ENCODE measurements at regions not wholly inside any gene's neighbourhood (a gene's known extent, or its start where the extent isn't known, plus 50 kb on each side); places are given as distances from the start of the nearest gene placed in this dataset.

DNA sequence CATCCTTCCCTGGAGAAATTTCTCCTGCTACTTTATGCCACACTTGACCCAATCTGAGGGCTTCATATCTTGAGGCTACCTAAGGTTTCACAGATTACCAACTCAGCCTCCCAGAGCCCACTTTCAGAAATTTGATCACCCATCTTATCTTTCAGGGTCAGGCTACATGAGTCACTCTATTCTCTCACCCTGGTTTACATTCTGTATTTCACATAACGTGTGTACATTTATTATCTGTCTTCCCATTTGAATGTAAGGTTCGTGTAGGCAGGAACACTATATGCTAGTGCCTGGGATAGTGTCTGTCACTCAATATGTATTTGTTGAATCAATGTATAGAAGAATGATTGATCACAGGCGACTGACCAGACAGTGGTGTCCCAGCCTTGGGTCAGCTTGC lies 124.8 kb downstream of the UBE2U start:
- no peaks in the 10 kb centered on the region for H3K36me3 ChIP-seq (replicated peaks in 1 of 2; ENCODE audit: control insufficient read depth in 1 of 2, insufficient read depth in 2 of 2, low read length in 2 of 2)
- no peak overlapping the region for H2AFZ ChIP-seq (ENCODE audit: insufficient read depth, low read depth, low read length, poor library complexity, severe bottlenecking)
- H3K9ac ChIP-seq (ENCODE audit: insufficient read depth, low read length, poor library complexity, severe bottlenecking) = no peak overlapping the region
- H3K4me1 ChIP-seq (ENCODE audit: control insufficient read depth in 1 of 2, insufficient read depth in 2 of 2, low read length in 2 of 2) = no peaks in the 10 kb centered on the region
- Mint-ChIP-seq H3K4me3 (no peak overlapping the region), H3K27me3 (ENCODE audit: low read depth in 3 of 3) (peaks cover 0 to 8% (median 6%) of the 10 kb centered on the region in 3 donors), H3K9me3 (no peaks in the 10 kb centered on the region), H3K36me3 (no peaks in the 10 kb centered on the region), H3K4me1 (no peaks in the 10 kb centered on the region), H3K27ac (no peak overlapping the region)
- intact Hi-C loops (cut with micrococcal nuclease) = no loop called here
- no peaks in the 10 kb centered on the region for H3K27me3 ChIP-seq (ENCODE audit: control insufficient read depth in 2 of 2, insufficient read depth in 2 of 2, low read length in 2 of 2)
- no peak overlapping the region for H3K4me2 ChIP-seq (replicated peaks; ENCODE audit: extremely low read depth, low read length, poor library complexity, severe bottlenecking)
- no peak overlapping the region for H3K27ac ChIP-seq (ENCODE audit: low read depth in 1 of 2, low read length in 2 of 2)
- no peak overlapping the region for H3K4me3 ChIP-seq (replicated peaks in 1 of 3; ENCODE audit: low read depth in 2 of 3, low read length in 3 of 3)
- 83% methylated on average over 1 of the region's 3 CpGs for WGBS (ENCODE audit: insufficient coverage)
- H3K9me3 ChIP-seq (replicated peaks in 1 of 2; ENCODE audit: control insufficient read depth in 1 of 2, insufficient read depth in 1 of 2, low read length in 2 of 2) = no peaks in the 10 kb centered on the region
- no peak for DNase-seq
- H4K20me1 ChIP-seq (ENCODE audit: insufficient read depth, low read length) = no peaks in the 10 kb centered on the region
- no peaks in the 10 kb centered on the region for H3K79me2 ChIP-seq (ENCODE audit: insufficient read depth, low read length)
- no peak for TF ChIP-seq CTCF (IDR thresholded peaks at IDR 0.05)

- H3K4me1 ChIP-seq (ENCODE audit: control insufficient read depth in 1 of 2, insufficient read depth in 2 of 2, low read length in 2 of 2) = no peaks in the 10 kb centered on the region
- H3K9me3 ChIP-seq (replicated peaks in 1 of 2; ENCODE audit: control insufficient read depth in 1 of 2, insufficient read depth in 1 of 2, low read length in 2 of 2) = no peaks in the 10 kb centered on the region
- H3K4me3 Mint-ChIP-seq = no peak overlapping the region
- no peak overlapping the region for H3K27ac ChIP-seq (ENCODE audit: low read depth in 1 of 2, low read length in 2 of 2)
- no peaks in the 10 kb centered on the region for H3K36me3 Mint-ChIP-seq
- no peak overlapping the region for H3K27ac Mint-ChIP-seq
- H3K4me3 ChIP-seq (replicated peaks in 1 of 3; ENCODE audit: low read depth in 2 of 3, low read length in 3 of 3) = no peak overlapping the region
- WGBS (ENCODE audit: insufficient coverage) = 83% methylated on average over 1 of the region's 4 CpGs
- H2AFZ ChIP-seq (ENCODE audit: insufficient read depth, low read depth, low read length, poor library complexity, severe bottlenecking) = no peak overlapping the region
- H3K27me3 ChIP-seq (ENCODE audit: control insufficient read depth in 2 of 2, insufficient read depth in 2 of 2, low read length in 2 of 2) = no peaks in the 10 kb centered on the region
- H3K9me3 Mint-ChIP-seq = no peaks in the 10 kb centered on the region
- no peak overlapping the region for H3K4me2 ChIP-seq (replicated peaks; ENCODE audit: extremely low read depth, low read length, poor library complexity, severe bottlenecking)
- H3K79me2 ChIP-seq (ENCODE audit: insufficient read depth, low read length) = no peaks in the 10 kb centered on the region
- no peaks in the 10 kb centered on the region for H4K20me1 ChIP-seq (ENCODE audit: insufficient read depth, low read length)
- no peak for TF ChIP-seq CTCF (IDR thresholded peaks at IDR 0.05)
- H3K9ac ChIP-seq (ENCODE audit: insufficient read depth, low read length, poor library complexity, severe bottlenecking) = no peak overlapping the region
- intact Hi-C loops (cut with micrococcal nuclease) = no loop called here
- no peaks in the 10 kb centered on the region for H3K36me3 ChIP-seq (replicated peaks in 1 of 2; ENCODE audit: control insufficient read depth in 1 of 2, insufficient read depth in 2 of 2, low read length in 2 of 2)
- DNase-seq = no peak
- peaks cover 0 to 8% (median 2%) of the 10 kb centered on the region in 3 donors for H3K27me3 Mint-ChIP-seq (ENCODE audit: low read depth in 3 of 3)
- no peaks in the 10 kb centered on the region for H3K4me1 Mint-ChIP-seq
These were observed 127.4 kb downstream of the UBE2U start for GRCh38 chr1:64330839-64331238.
